Upper lobe of right lung (tissue), 1 donor: ENCODE measurements at regions not wholly inside any gene's neighbourhood (a gene's known extent, or its start where the extent isn't known, plus 50 kb on each side); places are given as distances from the start of the nearest gene placed in this dataset.

ENCODE experiments used
- ATAC-seq: fragments of 200-7000 bp; cut with Tn5 transposase; one replicate; pipeline ENCODE4 v1.9.1; 2020; ENCODE audit warnings: mild to moderate bottlenecking, moderate library complexity
- DNase-seq: peaks from one replicate; pipeline ENCODE4 v3.0.0-alpha.2; 2020
- H3K27ac ChIP-seq: fragments of 200-600 bp; one replicate; pipeline ENCODE4 v1.8.0; 2022
- H3K27me3 ChIP-seq: fragments of 200-600 bp; one replicate; pipeline ENCODE4 v1.8.0; 2022; ENCODE audit warnings: mild to moderate bottlenecking
- H3K36me3 ChIP-seq: fragments of 200-600 bp; one replicate; pipeline ENCODE4 v1.8.0; 2022
- H3K4me1 ChIP-seq: fragments of 200-600 bp; one replicate; pipeline ENCODE4 v1.8.0; 2022
- H3K4me3 ChIP-seq: fragments of 200-600 bp; one replicate; pipeline ENCODE4 v1.8.0; 2022; ENCODE audit warnings: mild to moderate bottlenecking
- H3K9me3 ChIP-seq: fragments of 200-600 bp; one replicate; pipeline ENCODE4 v1.8.0; 2022
- intact Hi-C: fragments of 100-400 bp; cut with DNase I; formaldehyde crosslinking; loops from one replicate; pipeline ENCODE4 v1.11.0; 2022
- TF ChIP-seq, protein P1 (sequence below): fragments of 200-600 bp; IDR thresholded peaks from one replicate; pipeline ENCODE4 v1.8.0; 2022; ENCODE audit warnings: antibody characterized with exemption
- donor health status: DM: no; HTN: yes; CAD: no; lungs with severe emphysema.

DNA sequence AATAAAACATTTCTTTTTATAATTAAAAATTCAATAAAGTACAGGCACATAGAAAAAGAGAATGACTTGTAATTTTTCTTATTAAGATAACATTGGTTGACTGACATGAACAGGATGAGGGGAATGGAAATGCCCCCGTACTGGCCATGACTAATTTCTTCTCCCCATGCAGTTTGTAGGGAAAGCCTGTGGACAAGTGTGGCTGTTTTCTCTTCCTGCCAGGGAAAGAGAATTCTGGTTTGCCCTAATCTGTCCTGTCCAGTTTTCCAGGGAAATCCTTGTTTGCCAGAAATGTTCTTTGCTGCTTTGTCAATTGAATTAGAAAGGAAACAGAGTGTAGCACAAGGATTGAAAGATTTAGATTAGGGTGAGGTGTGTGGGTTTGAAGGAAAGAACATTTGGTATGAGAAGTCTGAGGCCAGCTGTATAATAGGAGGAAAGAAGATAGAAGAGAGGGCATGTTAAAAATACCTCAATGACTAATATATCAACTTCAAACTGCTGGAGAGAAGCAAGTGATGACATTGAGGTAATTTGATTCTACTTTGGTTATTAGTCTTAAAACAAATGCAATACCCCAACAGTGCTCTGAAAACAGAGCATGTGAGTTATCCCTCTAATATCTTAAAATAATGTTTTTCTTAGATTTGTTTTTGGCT is 593.9 kb upstream of the ZNF804A start:
- intact Hi-C loops: no loop called here
- Histone ChIP-seq H3K4me1 (no peaks in the 10 kb centered on the region), H3K27ac (no peak overlapping the region), H3K9me3 (no peaks in the 10 kb centered on the region), H3K4me3 (no peak overlapping the region), H3K36me3 (no peaks in the 10 kb centered on the region), H3K27me3 (no peaks in the 10 kb centered on the region)
- ATAC-seq: no peak
- no peak for DNase-seq
- TF ChIP-seq, protein P1, sequence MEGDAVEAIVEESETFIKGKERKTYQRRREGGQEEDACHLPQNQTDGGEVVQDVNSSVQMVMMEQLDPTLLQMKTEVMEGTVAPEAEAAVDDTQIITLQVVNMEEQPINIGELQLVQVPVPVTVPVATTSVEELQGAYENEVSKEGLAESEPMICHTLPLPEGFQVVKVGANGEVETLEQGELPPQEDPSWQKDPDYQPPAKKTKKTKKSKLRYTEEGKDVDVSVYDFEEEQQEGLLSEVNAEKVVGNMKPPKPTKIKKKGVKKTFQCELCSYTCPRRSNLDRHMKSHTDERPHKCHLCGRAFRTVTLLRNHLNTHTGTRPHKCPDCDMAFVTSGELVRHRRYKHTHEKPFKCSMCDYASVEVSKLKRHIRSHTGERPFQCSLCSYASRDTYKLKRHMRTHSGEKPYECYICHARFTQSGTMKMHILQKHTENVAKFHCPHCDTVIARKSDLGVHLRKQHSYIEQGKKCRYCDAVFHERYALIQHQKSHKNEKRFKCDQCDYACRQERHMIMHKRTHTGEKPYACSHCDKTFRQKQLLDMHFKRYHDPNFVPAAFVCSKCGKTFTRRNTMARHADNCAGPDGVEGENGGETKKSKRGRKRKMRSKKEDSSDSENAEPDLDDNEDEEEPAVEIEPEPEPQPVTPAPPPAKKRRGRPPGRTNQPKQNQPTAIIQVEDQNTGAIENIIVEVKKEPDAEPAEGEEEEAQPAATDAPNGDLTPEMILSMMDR: no peak

DNA sequence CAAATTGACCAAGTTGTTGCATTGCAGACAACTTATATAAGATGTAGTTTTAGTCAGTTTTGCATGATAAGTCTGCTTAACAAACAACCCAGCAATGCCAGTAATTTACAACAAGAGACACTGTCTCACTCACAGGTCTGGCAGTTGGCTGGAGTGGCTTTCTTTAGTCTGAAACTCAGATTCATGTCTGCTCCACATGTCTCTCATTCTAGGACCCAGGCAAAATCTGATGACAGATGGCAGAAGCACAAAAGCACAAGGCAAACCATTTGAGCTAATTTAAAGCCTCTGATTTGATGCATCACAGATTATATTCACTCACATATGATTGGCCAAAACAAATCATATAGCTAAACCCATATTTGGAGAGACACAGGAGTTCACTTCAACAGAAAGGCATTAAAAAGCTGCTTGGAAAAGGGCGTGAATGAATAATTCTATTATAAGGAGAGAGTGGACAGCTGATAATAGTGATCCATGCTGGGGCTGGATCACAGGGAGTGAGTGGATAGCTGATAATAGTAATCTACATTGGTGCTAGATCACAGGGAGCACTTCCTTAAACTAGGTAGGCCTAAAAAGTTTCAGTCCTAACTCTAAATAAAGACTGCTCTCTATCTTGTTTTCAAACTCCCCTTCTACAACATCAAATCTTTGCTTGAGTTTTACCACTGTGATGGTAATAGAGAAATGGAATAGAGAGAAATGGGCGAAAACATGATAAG is 593.2 kb upstream of the ZNF804A start:
- Histone ChIP-seq H3K27me3 (no peaks in the 10 kb centered on the region), H3K36me3 (no peaks in the 10 kb centered on the region), H3K9me3 (no peaks in the 10 kb centered on the region), H3K27ac (no peak overlapping the region), H3K4me3 (no peak overlapping the region), H3K4me1 (no peaks in the 10 kb centered on the region)
- TF ChIP-seq, protein P1: no peak
- DNase-seq: no peak
- ATAC-seq: no peak
- intact Hi-C loops: no loop called here

DNA sequence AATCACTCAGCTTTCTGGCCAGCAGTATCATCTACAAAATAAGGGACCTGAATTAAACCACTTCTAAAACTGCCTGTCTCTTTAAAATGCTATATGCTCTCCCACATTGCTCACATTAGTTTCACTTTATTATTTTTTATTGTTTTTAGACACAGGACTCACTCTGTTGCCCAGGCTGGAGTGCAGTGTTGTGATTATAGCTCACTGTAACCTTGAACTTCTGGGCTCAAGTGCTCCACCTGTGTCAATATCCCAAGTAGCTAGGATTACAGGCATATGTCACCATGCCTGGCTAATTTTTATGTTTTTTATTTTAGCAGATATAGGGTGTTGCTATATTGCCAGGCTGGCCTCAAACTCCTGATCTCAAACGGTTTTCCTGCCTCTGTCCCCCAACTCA is 591.3 kb upstream of the ZNF804A start:
- H3K27me3 ChIP-seq: no peaks in the 10 kb centered on the region
- H3K4me1 ChIP-seq: no peaks in the 10 kb centered on the region
- TF ChIP-seq, protein P1: no peak
- no peak overlapping the region for H3K27ac ChIP-seq
- DNase-seq (no peak), ATAC-seq (peak; percentile 47)
- intact Hi-C loops: no loop called here
- no peak overlapping the region for H3K4me3 ChIP-seq
- H3K9me3 ChIP-seq: no peaks in the 10 kb centered on the region
- no peaks in the 10 kb centered on the region for H3K36me3 ChIP-seq

DNA sequence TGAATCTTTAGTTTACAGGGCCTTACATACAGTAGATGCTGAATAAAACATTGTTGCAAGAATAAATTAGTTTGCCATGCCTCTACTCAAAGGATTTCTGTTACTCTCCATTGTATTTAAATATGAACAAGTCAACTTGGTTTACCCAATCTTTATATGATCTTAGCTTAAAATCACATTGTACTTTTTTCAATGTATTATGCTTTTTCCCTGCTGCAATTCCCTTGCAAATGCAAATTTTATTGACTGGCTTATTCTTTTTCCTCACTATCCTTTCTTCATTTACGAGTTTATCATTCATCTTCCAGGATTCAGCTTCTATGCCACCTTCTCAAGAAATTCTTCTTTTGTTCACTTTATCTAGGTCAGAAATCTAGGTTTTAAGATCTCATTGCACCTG is 571.4 kb upstream of the ZNF804A start:
- Histone ChIP-seq H3K4me1 (no peaks in the 10 kb centered on the region), H3K9me3 (no peaks in the 10 kb centered on the region), H3K27ac (no peak overlapping the region), H3K36me3 (no peaks in the 10 kb centered on the region), H3K27me3 (no peaks in the 10 kb centered on the region), H3K4me3 (no peak overlapping the region)
- TF ChIP-seq, protein P1: no peak
- ATAC-seq (no peak), DNase-seq (no peak)
- intact Hi-C loops: no loop called here

DNA sequence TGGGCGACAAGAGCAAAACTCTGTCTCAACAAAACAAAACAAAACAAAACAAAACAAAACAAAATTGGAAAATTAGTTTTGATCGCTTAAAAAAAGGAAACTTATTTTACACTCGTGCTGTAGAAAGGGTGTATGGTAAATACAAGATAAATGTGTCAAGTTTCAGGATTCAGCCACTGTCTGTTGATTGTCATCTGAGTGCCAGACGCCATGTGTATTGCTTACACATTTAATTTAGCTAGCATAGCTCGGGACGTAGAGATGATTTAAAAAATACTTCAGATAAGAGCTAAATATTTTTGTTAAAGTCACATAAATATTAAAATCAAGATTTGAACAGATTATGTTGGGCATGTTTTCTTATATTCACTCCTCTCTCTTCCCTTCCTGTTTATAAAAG is 568.1 kb upstream of the ZNF804A start:
- intact Hi-C loops: no loop called here
- Histone ChIP-seq H3K4me3 (no peak overlapping the region), H3K27ac (no peak overlapping the region), H3K36me3 (no peaks in the 10 kb centered on the region), H3K4me1 (no peaks in the 10 kb centered on the region), H3K27me3 (no peaks in the 10 kb centered on the region), H3K9me3 (no peaks in the 10 kb centered on the region)
- DNase-seq (no peak), ATAC-seq (no peak)
- TF ChIP-seq, protein P1: no peak
